ENCODE measurements at regions not wholly inside any gene's neighbourhood (a gene's known extent, or its start where the extent isn't known, plus 50 kb on each side); places are given as distances from the start of the nearest gene placed in this dataset.

GRCh38 chr16:56068816-56069215, 122.5 kb upstream of the GNAO1 start:
- Histone ChIP-seq H3K36me3 (no peaks in the 10 kb centered on the region), H3K9me3 (no peaks in the 10 kb centered on the region), H3K27ac (no peak overlapping the region), H3K27me3 (no peaks in the 10 kb centered on the region), H3K4me3 (no peak overlapping the region), H3K4me1 (no peaks in the 10 kb centered on the region)
- ATAC-seq (ENCODE audit: low FRiP score in 2 of 2) (no peak), DNase-seq (no peak)
- 80 to 90% methylated on average over 3 of the region's 3 CpGs for WGBS, 2 donors
- TF ChIP-seq CTCF (IDR thresholded peaks at IDR 0.05) (no peak), POLR2A (IDR thresholded peaks at IDR 0.05) (no peak), EP300 (IDR thresholded peaks at IDR 0.05) (no peak), POLR2AphosphoS5 (IDR thresholded peaks at IDR 0.05) (no peak)

DNA sequence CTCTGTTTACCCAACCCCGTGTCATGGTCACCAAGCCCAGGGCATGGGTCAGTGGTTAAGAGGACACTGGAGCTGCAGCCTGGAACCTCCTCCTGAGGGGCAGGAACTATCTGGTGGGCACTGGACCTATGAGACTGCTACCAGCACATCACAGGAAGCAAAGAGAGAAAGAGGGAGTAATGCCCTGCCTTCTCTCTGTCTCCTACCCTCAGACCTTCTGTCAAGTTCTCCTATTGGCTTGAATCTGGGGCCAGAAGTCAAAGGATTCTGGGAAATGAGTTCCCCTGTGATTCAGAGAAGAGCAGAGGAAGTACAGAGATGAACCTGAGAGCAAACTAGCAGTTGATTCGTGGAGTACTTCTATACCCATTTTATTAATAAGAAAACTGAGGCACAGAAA, 123.0 kb upstream of the GNAO1 start:
- ATAC-seq (ENCODE audit: low FRiP score in 2 of 2) (no peak), DNase-seq (no peak)
- H3K36me3 ChIP-seq, result no peaks in the 10 kb centered on the region
- WGBS, 2 donors, result 58 to 78% methylated on average over 2 of the region's 2 CpGs
- no peak overlapping the region for H3K27ac ChIP-seq
- no peaks in the 10 kb centered on the region for H3K9me3 ChIP-seq
- no peaks in the 10 kb centered on the region for H3K27me3 ChIP-seq
- no peak overlapping the region for H3K4me3 ChIP-seq
- H3K4me1 ChIP-seq, result no peaks in the 10 kb centered on the region
- TF ChIP-seq EP300 (IDR thresholded peaks at IDR 0.05) (no peak), CTCF (IDR thresholded peaks at IDR 0.05) (no peak), POLR2AphosphoS5 (IDR thresholded peaks at IDR 0.05) (no peak), POLR2A (IDR thresholded peaks at IDR 0.05) (no peak)

DNA sequence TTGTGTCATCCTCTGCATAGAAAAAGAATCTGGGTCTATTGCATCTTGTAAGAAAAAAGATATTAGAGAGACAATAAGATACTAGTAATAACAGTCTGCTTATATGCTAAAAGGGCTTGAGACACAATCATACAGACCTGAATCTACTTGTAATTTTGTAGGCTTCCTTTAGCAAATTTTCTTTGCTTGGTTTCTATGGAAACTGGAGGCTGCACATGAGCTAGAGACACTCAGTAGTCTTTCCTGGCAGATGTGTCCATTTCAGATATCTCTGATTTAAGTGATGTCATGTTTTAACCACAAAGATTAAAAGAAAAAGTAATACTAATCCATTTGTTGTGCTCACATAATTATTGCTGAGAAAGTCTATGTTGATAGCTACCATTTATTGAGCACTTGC, 123.9 kb upstream of the GNAO1 start:
- Histone ChIP-seq H3K9me3 (no peaks in the 10 kb centered on the region), H3K4me1 (no peaks in the 10 kb centered on the region), H3K4me3 (no peak overlapping the region), H3K27me3 (no peaks in the 10 kb centered on the region), H3K36me3 (no peaks in the 10 kb centered on the region), H3K27ac (no peak overlapping the region)
- no peak for DNase-seq
- TF ChIP-seq CTCF (IDR thresholded peaks at IDR 0.05), result no peak
- no peak for TF ChIP-seq POLR2AphosphoS5 (IDR thresholded peaks at IDR 0.05)
- no peak for TF ChIP-seq POLR2A (IDR thresholded peaks at IDR 0.05)
- TF ChIP-seq EP300 (IDR thresholded peaks at IDR 0.05), result no peak
- no peak for ATAC-seq (ENCODE audit: low FRiP score in 2 of 2)

- Histone ChIP-seq H3K36me3 (no peaks in the 10 kb centered on the region), H3K27ac (no peak overlapping the region), H3K9me3 (no peaks in the 10 kb centered on the region), H3K4me3 (no peak overlapping the region), H3K27me3 (no peaks in the 10 kb centered on the region), H3K4me1 (no peaks in the 10 kb centered on the region)
- TF ChIP-seq POLR2AphosphoS5 (IDR thresholded peaks at IDR 0.05), result no peak
- TF ChIP-seq EP300 (IDR thresholded peaks at IDR 0.05), result no peak
- no peak for TF ChIP-seq POLR2A (IDR thresholded peaks at IDR 0.05)
- no peak for TF ChIP-seq CTCF (IDR thresholded peaks at IDR 0.05)
- DNase-seq (no peak), ATAC-seq (ENCODE audit: low FRiP score in 2 of 2) (no peak)
Measured at GRCh38 chr16:56066617-56067016, 124.7 kb upstream of the GNAO1 start.

DNA sequence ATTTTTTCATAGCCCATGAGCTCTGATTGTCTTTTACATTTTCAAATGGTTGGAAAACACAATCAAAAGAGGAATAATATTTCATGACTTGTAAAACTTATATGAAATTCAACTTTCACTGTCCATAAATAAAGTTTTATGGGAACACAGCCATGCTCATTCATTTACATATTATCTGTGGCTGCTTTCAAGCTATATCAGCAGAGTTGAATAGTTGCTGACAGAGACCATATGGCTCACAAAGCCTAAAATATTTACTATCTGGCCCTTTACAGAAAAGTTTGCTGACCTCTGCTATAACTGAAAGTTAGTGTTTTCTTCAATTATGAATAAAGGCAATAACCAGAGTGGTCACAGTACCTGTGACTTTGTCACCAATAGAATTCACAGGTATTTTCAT, 128.2 kb upstream of the GNAO1 start:
- DNase-seq (no peak), ATAC-seq (ENCODE audit: low FRiP score in 2 of 2) (no peak)
- no peak for TF ChIP-seq POLR2AphosphoS5 (IDR thresholded peaks at IDR 0.05)
- no peak for TF ChIP-seq EP300 (IDR thresholded peaks at IDR 0.05)
- TF ChIP-seq CTCF (IDR thresholded peaks at IDR 0.05), result no peak
- TF ChIP-seq POLR2A (IDR thresholded peaks at IDR 0.05), result no peak
- Histone ChIP-seq H3K27me3 (no peaks in the 10 kb centered on the region), H3K9me3 (no peaks in the 10 kb centered on the region), H3K27ac (no peak overlapping the region), H3K4me1 (no peaks in the 10 kb centered on the region), H3K36me3 (no peaks in the 10 kb centered on the region), H3K4me3 (no peak overlapping the region)
